AG09309 (cell line): ENCODE measurements at regions not wholly inside any gene's neighbourhood (a gene's known extent, or its start where the extent isn't known, plus 50 kb on each side); places are given as distances from the start of the nearest gene placed in this dataset.

ENCODE experiments used
- DNase-seq: peaks from one replicate; pipeline ENCODE4 v3.0.0-alpha.2; 2010; ENCODE audit warnings: low read depth
- H3K4me3 ChIP-seq: 2 replicates; pipeline ENCODE4 v1.5.1; 2011; ENCODE audit warnings: mild to moderate bottlenecking, low read depth, low read length, moderate library complexity; ENCODE audit not compliant: control insufficient read depth
- CTCF ChIP-seq: IDR thresholded peaks from 2 replicates; pipeline ENCODE4 v1.5.1; 2011; ENCODE audit warnings: mild to moderate bottlenecking, low read depth, low read length, inconsistent platforms; ENCODE audit not compliant: insufficient read depth, control insufficient read depth; ENCODE audit errors: missing control alignments

GRCh38 chr4:30875658-30876269, 155.6 kb downstream of the PCDH7 start:
- TF ChIP-seq CTCF, result no peak
- no peak for DNase-seq
- H3K4me3 ChIP-seq, result no peak overlapping the region

GRCh38 chr4:30879855-30880598, 159.9 kb downstream of the PCDH7 start:
- no peak overlapping the region for H3K4me3 ChIP-seq
- DNase-seq, result no peak
- no peak for TF ChIP-seq CTCF

- no peak for DNase-seq
- H3K4me3 ChIP-seq, result no peak overlapping the region
- no peak for TF ChIP-seq CTCF
Observed at GRCh38 chr4:30881985-30882384, 161.8 kb downstream of the PCDH7 start.

- no peak for DNase-seq
- H3K4me3 ChIP-seq, result no peak overlapping the region
- no peak for TF ChIP-seq CTCF
Observed at GRCh38 chr4:30882443-30882842, 162.3 kb downstream of the PCDH7 start.

- no peak overlapping the region for H3K4me3 ChIP-seq
- DNase-seq, result no peak
- TF ChIP-seq CTCF, result no peak
Observed at GRCh38 chr4:30882995-30883675, 163.0 kb downstream of the PCDH7 start.

GRCh38 chr4:30901461-30902451, 181.6 kb downstream of the PCDH7 start:
- no peak overlapping the region for H3K4me3 ChIP-seq
- TF ChIP-seq CTCF, result no peak
- DNase-seq, result no peak
